ENCODE measurements at regions not wholly inside any gene's neighbourhood (a gene's known extent, or its start where the extent isn't known, plus 50 kb on each side); places are given as distances from the start of the nearest gene placed in this dataset.
"Not testable (repeated sequence)": the region's sequence is repeated elsewhere in the genome, so short reads cannot be mapped to it uniquely, and the experiment has no call there.

DNA sequence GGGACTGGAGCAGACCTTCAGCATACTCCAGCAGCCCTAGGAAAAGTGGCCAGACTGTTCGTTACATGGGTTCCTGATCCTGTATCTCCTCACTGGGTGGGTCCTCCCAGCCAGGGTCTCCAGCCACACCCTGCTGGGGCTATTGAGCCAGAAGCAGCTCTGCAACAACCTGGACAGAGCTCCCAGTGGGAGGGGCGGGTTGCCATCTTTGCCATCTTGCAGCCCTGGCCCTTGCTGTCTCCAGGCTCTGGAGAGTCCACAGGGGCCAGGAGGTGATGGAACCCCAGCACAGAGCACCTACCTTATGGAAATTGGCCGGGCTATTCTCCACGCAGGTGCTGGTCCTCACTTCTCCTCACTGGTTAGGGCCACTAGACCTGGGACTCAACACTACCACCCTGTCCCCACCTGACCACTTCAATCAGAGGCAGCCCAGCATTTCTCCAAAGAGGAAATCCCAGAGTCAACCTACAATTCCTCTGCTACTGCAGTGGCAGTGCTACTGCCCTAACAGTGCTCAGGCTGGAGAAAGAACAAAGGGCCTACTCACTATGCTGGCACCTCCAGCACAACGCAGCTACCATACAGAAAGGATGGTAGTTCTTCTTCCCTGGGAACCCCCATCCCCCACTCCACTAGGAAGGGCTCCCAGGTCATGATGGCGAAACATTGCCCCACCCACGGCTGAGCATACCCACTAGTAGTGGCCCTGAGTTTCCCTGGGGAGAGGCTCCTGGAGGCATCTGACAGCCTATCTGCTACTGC is 290.2 kb upstream of the NCAM1 start:
- no peaks in the 10 kb centered on the region for H3K4me1 ChIP-seq
- no CpG with 5 or more reads among the region's 7 CpGs for WGBS, 2 donors (ENCODE audit: low coverage in 1 of 2)
- H3K4me3 ChIP-seq: no peak overlapping the region
- TF ChIP-seq, protein P1, sequence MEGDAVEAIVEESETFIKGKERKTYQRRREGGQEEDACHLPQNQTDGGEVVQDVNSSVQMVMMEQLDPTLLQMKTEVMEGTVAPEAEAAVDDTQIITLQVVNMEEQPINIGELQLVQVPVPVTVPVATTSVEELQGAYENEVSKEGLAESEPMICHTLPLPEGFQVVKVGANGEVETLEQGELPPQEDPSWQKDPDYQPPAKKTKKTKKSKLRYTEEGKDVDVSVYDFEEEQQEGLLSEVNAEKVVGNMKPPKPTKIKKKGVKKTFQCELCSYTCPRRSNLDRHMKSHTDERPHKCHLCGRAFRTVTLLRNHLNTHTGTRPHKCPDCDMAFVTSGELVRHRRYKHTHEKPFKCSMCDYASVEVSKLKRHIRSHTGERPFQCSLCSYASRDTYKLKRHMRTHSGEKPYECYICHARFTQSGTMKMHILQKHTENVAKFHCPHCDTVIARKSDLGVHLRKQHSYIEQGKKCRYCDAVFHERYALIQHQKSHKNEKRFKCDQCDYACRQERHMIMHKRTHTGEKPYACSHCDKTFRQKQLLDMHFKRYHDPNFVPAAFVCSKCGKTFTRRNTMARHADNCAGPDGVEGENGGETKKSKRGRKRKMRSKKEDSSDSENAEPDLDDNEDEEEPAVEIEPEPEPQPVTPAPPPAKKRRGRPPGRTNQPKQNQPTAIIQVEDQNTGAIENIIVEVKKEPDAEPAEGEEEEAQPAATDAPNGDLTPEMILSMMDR (IDR thresholded peaks at IDR 0.05): no peak
- TF ChIP-seq POLR2AphosphoS5 (IDR thresholded peaks at IDR 0.05): no peak
- TF ChIP-seq POLR2A (IDR thresholded peaks at IDR 0.05): no peak
- TF ChIP-seq EP300 (IDR thresholded peaks at IDR 0.05): no peak
- no peaks in the 10 kb centered on the region for H3K27me3 ChIP-seq
- no peaks in the 10 kb centered on the region for H3K36me3 ChIP-seq
- H3K9me3 ChIP-seq: peaks cover 0 to 9% (median 0%) of the 10 kb centered on the region in 3 donors
- ATAC-seq: no peak
- H3K27ac ChIP-seq: no peak overlapping the region

DNA sequence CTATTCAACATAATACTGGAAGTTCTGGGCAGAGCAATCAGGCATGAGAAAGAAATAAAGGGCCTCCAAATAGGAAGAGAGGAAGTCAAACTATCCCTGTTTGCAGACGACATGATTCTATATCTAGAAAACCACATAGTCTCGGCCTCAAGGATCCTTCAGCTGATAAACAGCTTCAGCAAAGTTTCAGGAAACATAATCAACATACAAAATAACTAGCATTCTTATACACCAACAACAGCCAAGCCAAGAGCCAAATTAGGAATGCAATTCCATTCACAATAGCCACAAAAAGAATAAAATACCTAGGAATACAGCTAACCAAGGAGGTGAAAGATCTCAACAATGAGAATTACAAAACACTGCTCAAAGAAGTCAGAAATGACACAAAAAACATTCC is 287.8 kb upstream of the NCAM1 start:
- H3K9me3 ChIP-seq, H3K27ac ChIP-seq, H3K4me3 ChIP-seq, H3K4me1 ChIP-seq, H3K36me3 ChIP-seq, ATAC-seq, H3K27me3 ChIP-seq: not testable (repeated sequence)
- 60 to 66% methylated on average over 2 of the region's 2 CpGs for WGBS, 2 donors (ENCODE audit: low coverage in 1 of 2)

DNA sequence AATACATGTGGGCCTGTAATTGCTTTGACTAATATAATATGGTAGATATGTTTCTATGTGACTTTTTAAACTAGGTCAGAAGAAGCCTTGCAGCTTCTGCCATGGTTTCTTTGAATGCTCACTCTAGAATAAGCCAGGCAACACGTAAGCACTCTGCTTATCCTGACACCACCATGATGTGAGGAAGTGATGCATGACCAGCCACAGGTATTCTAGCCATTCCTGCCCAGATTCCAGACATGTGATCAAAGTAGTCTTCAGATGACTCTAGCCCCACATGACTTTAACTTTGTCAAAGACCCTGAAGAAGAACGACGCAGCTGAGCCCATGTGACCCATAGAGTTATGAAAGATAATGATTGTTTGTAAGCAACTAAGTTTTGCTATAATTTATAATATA is 276.1 kb upstream of the NCAM1 start:
- H3K27me3 ChIP-seq: no peaks in the 10 kb centered on the region
- no peak for ATAC-seq
- peaks cover 0 to 7% (median 0%) of the 10 kb centered on the region in 3 donors for H3K9me3 ChIP-seq
- H3K27ac ChIP-seq: no peak overlapping the region
- no peaks in the 10 kb centered on the region for H3K4me1 ChIP-seq
- 54 to 89% methylated on average over 2 to 3 of the region's 3 CpGs for WGBS, 2 donors (ENCODE audit: low coverage in 1 of 2)
- no peak for TF ChIP-seq POLR2A (IDR thresholded peaks at IDR 0.05)
- no peak for TF ChIP-seq EP300 (IDR thresholded peaks at IDR 0.05)
- TF ChIP-seq, protein P1 (IDR thresholded peaks at IDR 0.05): no peak
- TF ChIP-seq POLR2AphosphoS5 (IDR thresholded peaks at IDR 0.05): no peak
- no peaks in the 10 kb centered on the region for H3K36me3 ChIP-seq
- no peak overlapping the region for H3K4me3 ChIP-seq

DNA sequence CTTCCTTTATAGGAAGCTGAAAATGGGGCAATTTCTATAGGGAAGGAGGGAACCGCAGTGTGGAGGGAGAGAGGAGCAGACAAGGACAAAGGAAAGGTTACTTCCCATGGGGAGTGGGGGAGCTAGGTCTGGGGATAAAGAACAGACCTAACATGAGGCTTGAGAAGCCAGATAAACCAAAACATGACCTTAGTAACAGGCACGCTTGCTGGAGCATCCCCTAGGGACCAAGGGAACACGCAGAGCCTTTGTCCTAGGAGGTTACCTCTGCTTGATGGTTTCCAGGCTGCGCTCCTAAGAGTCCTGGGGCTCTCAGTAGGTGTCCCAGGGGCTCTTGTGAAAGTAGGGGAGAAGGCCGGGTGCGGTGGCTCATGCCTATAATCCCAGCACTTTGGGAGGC is 271.4 kb upstream of the NCAM1 start:
- Histone ChIP-seq H3K9me3 (no peaks in the 10 kb centered on the region), H3K27ac (no peak overlapping the region), H3K27me3 (no peaks in the 10 kb centered on the region), H3K4me3 (no peak overlapping the region), H3K4me1 (no peaks in the 10 kb centered on the region), H3K36me3 (no peaks in the 10 kb centered on the region)
- 100% methylated on average over 3 of the region's 6 CpGs; no CpG with 5 or more reads in 1 of the 2 donors for WGBS, 2 donors (ENCODE audit: low coverage in 1 of 2)
- no peak for ATAC-seq
- TF ChIP-seq POLR2AphosphoS5 (IDR thresholded peaks at IDR 0.05): no peak
- TF ChIP-seq, protein P1 (IDR thresholded peaks at IDR 0.05): no peak
- no peak for TF ChIP-seq EP300 (IDR thresholded peaks at IDR 0.05)

DNA sequence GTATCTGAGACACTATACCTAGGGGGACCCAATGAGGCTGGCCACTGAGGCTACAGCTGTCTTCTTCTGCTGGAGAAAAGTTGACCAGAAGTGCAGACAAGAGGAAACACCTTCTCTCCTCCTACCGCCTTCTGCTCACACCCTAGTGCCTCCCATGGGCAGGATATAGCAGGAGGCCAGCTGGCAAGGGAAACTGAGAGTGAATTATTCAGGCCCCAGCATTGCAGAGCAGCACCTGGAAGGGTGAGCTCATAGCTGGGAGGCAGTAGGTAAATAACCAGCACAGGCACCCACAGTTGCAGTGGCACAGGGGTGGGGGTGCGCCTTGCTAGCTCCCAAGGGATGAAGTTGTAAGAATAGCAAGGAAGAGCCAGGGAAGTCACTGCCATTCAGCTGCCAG is 267.4 kb upstream of the NCAM1 start:
- 100% methylated on average over 1 to 2 of the region's 2 CpGs for WGBS, 2 donors (ENCODE audit: low coverage in 1 of 2)
- TF ChIP-seq, protein P1 (IDR thresholded peaks at IDR 0.05): no peak
- TF ChIP-seq POLR2A (IDR thresholded peaks at IDR 0.05) (no peak), EP300 (IDR thresholded peaks at IDR 0.05) (no peak), POLR2AphosphoS5 (IDR thresholded peaks at IDR 0.05) (no peak)
- H3K9me3 ChIP-seq: no peaks in the 10 kb centered on the region
- peaks cover 0 to 4% (median 0%) of the 10 kb centered on the region in 3 donors for H3K4me1 ChIP-seq
- H3K36me3 ChIP-seq: no peaks in the 10 kb centered on the region
- no peak overlapping the region for H3K27ac ChIP-seq
- H3K27me3 ChIP-seq: no peaks in the 10 kb centered on the region
- no peak overlapping the region for H3K4me3 ChIP-seq
- ATAC-seq: no peak
